ENCODE measurements at regions not wholly inside any gene's neighbourhood (a gene's known extent, or its start where the extent isn't known, plus 50 kb on each side); places are given as distances from the start of the nearest gene placed in this dataset.
"Not testable (repeated sequence)": the region's sequence is repeated elsewhere in the genome, so short reads cannot be mapped to it uniquely, and the experiment has no call there.

- DNase-seq = no peak
Measured at GRCh38 chr6:68053805-68054373, 581.2 kb upstream of the ADGRB3 start.

- DNase-seq = no peak
Measured at GRCh38 chr6:68052234-68052633, 582.8 kb upstream of the ADGRB3 start.

GRCh38 chr6:68049562-68049961, 585.5 kb upstream of the ADGRB3 start:
- no peak for DNase-seq

- DNase-seq = no peak
Measured at GRCh38 chr6:68046756-68047155, 588.3 kb upstream of the ADGRB3 start.

GRCh38 chr6:68046302-68046701, 588.8 kb upstream of the ADGRB3 start:
- DNase-seq = no peak

- no peak for DNase-seq
Measured at GRCh38 chr6:68045193-68045592, 589.9 kb upstream of the ADGRB3 start.

GRCh38 chr6:68044264-68044663, 590.8 kb upstream of the ADGRB3 start:
- no peak for DNase-seq

GRCh38 chr6:68043122-68043398, 592.0 kb upstream of the ADGRB3 start:
- DNase-seq = no peak

- DNase-seq = no peak
Measured at GRCh38 chr6:68042339-68043121, 592.6 kb upstream of the ADGRB3 start.

GRCh38 chr6:68040780-68041179, 594.3 kb upstream of the ADGRB3 start:
- DNase-seq = no peak

- no peak for DNase-seq
Measured at GRCh38 chr6:68040312-68040778, 594.7 kb upstream of the ADGRB3 start.

- DNase-seq = no peak
Measured at GRCh38 chr6:68039641-68040311, 595.3 kb upstream of the ADGRB3 start.

- DNase-seq = no peak
Measured at GRCh38 chr6:68038815-68039408, 596.2 kb upstream of the ADGRB3 start.

- no peak for DNase-seq
Measured at GRCh38 chr6:68032217-68032616, 602.9 kb upstream of the ADGRB3 start.

- no peak for DNase-seq
Measured at GRCh38 chr6:68031054-68031453, 604.0 kb upstream of the ADGRB3 start.

- no peak for DNase-seq
Measured at GRCh38 chr6:68026483-68026882, 608.6 kb upstream of the ADGRB3 start.

GRCh38 chr6:68025764-68026163, 609.3 kb upstream of the ADGRB3 start:
- DNase-seq = no peak

GRCh38 chr6:68024570-68025269, 610.4 kb upstream of the ADGRB3 start:
- no peak for DNase-seq

- not testable (repeated sequence) for DNase-seq
Measured at GRCh38 chr6:68022968-68023367, 612.1 kb upstream of the ADGRB3 start.

GRCh38 chr6:68013780-68014515, 621.1 kb upstream of the ADGRB3 start:
- no peak for DNase-seq

- DNase-seq = no peak
Measured at GRCh38 chr6:68012822-68013221, 622.3 kb upstream of the ADGRB3 start.

- DNase-seq = no peak
Measured at GRCh38 chr6:68010936-68011335, 624.1 kb upstream of the ADGRB3 start.

GRCh38 chr6:68008445-68008844, 626.6 kb upstream of the ADGRB3 start:
- no peak for DNase-seq
